Left lung (tissue), 4 donors: ENCODE measurements at regions not wholly inside any gene's neighbourhood (a gene's known extent, or its start where the extent isn't known, plus 50 kb on each side); places are given as distances from the start of the nearest gene placed in this dataset.

Experiments used
- ATAC-seq: fragments of 200-7000 bp; cut with Tn5 transposase; one replicate; pipeline ENCODE4 v1.9.1; 2020; ENCODE audit warnings: moderate library complexity
- DNase-seq, 4 donors: peaks; one replicate each; pipeline ENCODE4 v3.0.0-alpha.2; 2013 to 2020
- H3K27ac ChIP-seq, 2 donors: fragments of 200-600 bp; sonication (generic) in 1 of 2; one replicate each; pipeline versions ENCODE4 v1.5.0 to v1.8.0; 2020 to 2021
- H3K27me3 ChIP-seq, 2 donors: fragments of 200-600 bp; sonication (generic) in 1 of 2; one replicate each; pipeline versions ENCODE4 v1.5.0 to v1.8.0; 2020 to 2021
- H3K36me3 ChIP-seq, 2 donors: fragments of 200-600 bp; sonication (generic) in 1 of 2; one replicate each; pipeline versions ENCODE4 v1.5.0 to v1.8.0; 2020 to 2021
- H3K4me1 ChIP-seq, 2 donors: fragments of 200-600 bp; one replicate each; pipeline ENCODE4 v1.8.0; 2021
- H3K4me3 ChIP-seq, 2 donors: fragments of 200-600 bp; sonication (generic) in 1 of 2; one replicate each; pipeline versions ENCODE4 v1.5.0 to v1.8.0; 2020 to 2021; ENCODE audit warnings: mild to moderate bottlenecking in 1 of 2
- H3K9me3 ChIP-seq, 2 donors: fragments of 200-600 bp; sonication (generic) in 1 of 2; one replicate each; pipeline versions ENCODE4 v1.5.0 to v1.8.0; 2020 to 2021
- CTCF ChIP-seq, 2 donors: fragments of 200-600 bp; sonication (generic) in 1 of 2; IDR thresholded peaks; one replicate each; pipeline versions ENCODE4 v1.5.0 to v1.8.0; 2021; ENCODE audit warnings: antibody characterized with exemption in 2 of 2
- intact Hi-C, 2 donors: fragments of 100-400 bp; cut with DNase I; formaldehyde crosslinking; loops; one replicate each; pipeline versions ENCODE4 v1.11.2 to v1.14.2; 2022
- donor health status: DM: no; HTN: yes; CAD: no.
- donor health status: DM: no; HTN: no; CAD: no.

DNA sequence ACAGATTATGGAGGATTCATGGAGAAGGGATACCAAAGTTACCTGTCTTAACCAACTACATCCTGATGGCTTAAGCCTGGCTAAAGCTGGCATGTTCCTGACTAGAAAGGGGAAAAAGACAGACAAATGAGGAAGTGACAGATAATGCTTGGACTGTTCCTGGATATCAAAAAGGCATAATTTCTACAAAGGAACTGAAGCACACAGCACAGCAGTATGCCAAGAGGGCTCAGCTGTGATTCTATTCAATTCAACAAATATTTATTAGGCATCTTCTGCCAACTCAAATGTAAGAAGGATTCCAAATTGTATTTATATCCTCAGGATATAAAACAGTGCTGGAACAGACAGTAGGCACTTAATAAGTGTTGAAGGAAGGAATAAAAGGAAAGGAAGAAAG is 59.5 kb downstream of the KLF12 start:
- Histone ChIP-seq H3K27ac (no peak overlapping the region), H3K27me3 (no peaks in the 10 kb centered on the region), H3K9me3 (no peaks in the 10 kb centered on the region), H3K36me3 (no peaks in the 10 kb centered on the region), H3K4me3 (no peak overlapping the region), H3K4me1 (no peaks in the 10 kb centered on the region)
- no peak for DNase-seq
- no peak for TF ChIP-seq CTCF (IDR thresholded peaks at IDR 0.05)
- intact Hi-C loops: no loop called here
- no peak for ATAC-seq

DNA sequence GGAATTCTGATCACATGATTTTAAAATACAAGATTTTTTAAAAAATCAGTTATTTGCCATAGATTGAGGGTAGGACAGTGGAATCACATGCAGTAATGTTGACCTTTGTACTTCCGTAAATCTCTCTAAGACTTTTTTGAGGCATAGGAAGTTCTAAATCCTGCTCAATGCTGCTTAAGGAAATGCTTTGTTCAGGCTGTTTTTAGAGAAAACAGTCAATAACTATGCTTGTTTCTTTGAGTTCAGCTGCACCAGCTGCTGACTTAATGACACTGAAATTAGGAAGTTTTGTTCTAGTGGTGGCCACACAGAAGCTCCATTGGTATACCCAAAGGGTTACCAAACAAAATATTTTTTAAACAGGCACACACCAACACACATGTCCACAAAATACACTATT is 60.9 kb downstream of the KLF12 start:
- no peak for ATAC-seq
- H3K36me3 ChIP-seq: no peaks in the 10 kb centered on the region
- H3K27me3 ChIP-seq: no peaks in the 10 kb centered on the region
- H3K4me3 ChIP-seq: no peak overlapping the region
- no peaks in the 10 kb centered on the region for H3K4me1 ChIP-seq
- DNase-seq: no peak
- H3K27ac ChIP-seq: no peak overlapping the region
- H3K9me3 ChIP-seq: no peaks in the 10 kb centered on the region
- no peak for TF ChIP-seq CTCF (IDR thresholded peaks at IDR 0.05)
- intact Hi-C loops: no loop called here

GRCh38 chr13:74070513-74070912 is 63.7 kb downstream of the KLF12 start:
- no peaks in the 10 kb centered on the region for H3K4me1 ChIP-seq
- H3K27ac ChIP-seq: no peak overlapping the region
- ATAC-seq (no peak), DNase-seq (no peak)
- intact Hi-C loops: no loop called here
- no peaks in the 10 kb centered on the region for H3K9me3 ChIP-seq
- no peak for TF ChIP-seq CTCF (IDR thresholded peaks at IDR 0.05)
- H3K27me3 ChIP-seq: no peaks in the 10 kb centered on the region
- H3K36me3 ChIP-seq: no peaks in the 10 kb centered on the region
- H3K4me3 ChIP-seq: no peak overlapping the region

GRCh38 chr13:74070065-74070464 is 64.1 kb downstream of the KLF12 start:
- intact Hi-C loops: no loop called here
- ATAC-seq (no peak), DNase-seq (no peak)
- Histone ChIP-seq H3K4me1 (no peaks in the 10 kb centered on the region), H3K36me3 (no peaks in the 10 kb centered on the region), H3K4me3 (no peak overlapping the region), H3K27ac (no peak overlapping the region), H3K27me3 (no peaks in the 10 kb centered on the region), H3K9me3 (no peaks in the 10 kb centered on the region)
- TF ChIP-seq CTCF (IDR thresholded peaks at IDR 0.05): no peak

- Histone ChIP-seq H3K36me3 (no peaks in the 10 kb centered on the region), H3K4me1 (peaks cover 0 to 4% of the 10 kb centered on the region in 2 donors), H3K9me3 (no peaks in the 10 kb centered on the region), H3K4me3 (no peak overlapping the region), H3K27me3 (no peaks in the 10 kb centered on the region), H3K27ac (no peak overlapping the region)
- no peak for TF ChIP-seq CTCF (IDR thresholded peaks at IDR 0.05)
- ATAC-seq (no peak), DNase-seq (no peak)
- intact Hi-C loops: no loop called here
These were observed 65.7 kb downstream of the KLF12 start for GRCh38 chr13:74068471-74068870.
